AG08395 (cell line): ENCODE measurements at regions not wholly inside any gene's neighbourhood (a gene's known extent, or its start where the extent isn't known, plus 50 kb on each side); places are given as distances from the start of the nearest gene placed in this dataset.
"Not testable (repeated sequence)": the region's sequence is repeated elsewhere in the genome, so short reads cannot be mapped to it uniquely, and the experiment has no call there.

Experiments
- DNase-seq: peaks from one replicate; pipeline ENCODE4 v3.0.0; 2012; ENCODE audit warnings: mixed read lengths, low spot score

- DNase-seq, result no peak
Observed at GRCh38 chr7:15143936-15144335, 241.4 kb upstream of the DGKB start.

- DNase-seq, result no peak
Observed at GRCh38 chr7:15143121-15143520, 240.6 kb upstream of the DGKB start.

- DNase-seq, result no peak
Observed at GRCh38 chr7:15140431-15140830, 237.9 kb upstream of the DGKB start.

GRCh38 chr7:15131661-15132060 lies 229.1 kb upstream of the DGKB start:
- no peak for DNase-seq

GRCh38 chr7:15130666-15131541 lies 228.4 kb upstream of the DGKB start:
- DNase-seq, result peak; percentile 25

GRCh38 chr7:15128716-15129115 lies 226.2 kb upstream of the DGKB start:
- no peak for DNase-seq

GRCh38 chr7:15126653-15127052 lies 224.1 kb upstream of the DGKB start:
- not testable (repeated sequence) for DNase-seq

GRCh38 chr7:15123901-15124300 lies 221.3 kb upstream of the DGKB start:
- DNase-seq, result no peak

- no peak for DNase-seq
Observed at GRCh38 chr7:15113752-15114151, 211.2 kb upstream of the DGKB start.

GRCh38 chr7:15105711-15106110 lies 203.2 kb upstream of the DGKB start:
- no peak for DNase-seq

GRCh38 chr7:15104411-15105092 lies 202.0 kb upstream of the DGKB start:
- no peak for DNase-seq

GRCh38 chr7:15099074-15099473 lies 196.5 kb upstream of the DGKB start:
- no peak for DNase-seq

- DNase-seq, result no peak
Observed at GRCh38 chr7:15096853-15097252, 194.3 kb upstream of the DGKB start.

GRCh38 chr7:15094989-15095388 lies 192.4 kb upstream of the DGKB start:
- DNase-seq, result no peak

GRCh38 chr7:15087771-15088170 lies 185.2 kb upstream of the DGKB start:
- no peak for DNase-seq

GRCh38 chr7:15086862-15087261 lies 184.3 kb upstream of the DGKB start:
- DNase-seq, result no peak

- peak; percentile 2 for DNase-seq
Observed at GRCh38 chr7:15086131-15086611, 183.6 kb upstream of the DGKB start.

GRCh38 chr7:15085366-15085765 lies 182.8 kb upstream of the DGKB start:
- no peak for DNase-seq

- DNase-seq, result no peak
Observed at GRCh38 chr7:15084368-15084767, 181.8 kb upstream of the DGKB start.

GRCh38 chr7:15081891-15082290 lies 179.3 kb upstream of the DGKB start:
- DNase-seq, result no peak

GRCh38 chr7:15073301-15073700 lies 170.8 kb upstream of the DGKB start:
- no peak for DNase-seq

GRCh38 chr7:15068324-15068723 lies 165.8 kb upstream of the DGKB start:
- DNase-seq, result no peak

- no peak for DNase-seq
Observed at GRCh38 chr7:15057272-15057671, 154.7 kb upstream of the DGKB start.
